ENCODE measurements at regions not wholly inside any gene's neighbourhood (a gene's known extent, or its start where the extent isn't known, plus 50 kb on each side); places are given as distances from the start of the nearest gene placed in this dataset.

DNA sequence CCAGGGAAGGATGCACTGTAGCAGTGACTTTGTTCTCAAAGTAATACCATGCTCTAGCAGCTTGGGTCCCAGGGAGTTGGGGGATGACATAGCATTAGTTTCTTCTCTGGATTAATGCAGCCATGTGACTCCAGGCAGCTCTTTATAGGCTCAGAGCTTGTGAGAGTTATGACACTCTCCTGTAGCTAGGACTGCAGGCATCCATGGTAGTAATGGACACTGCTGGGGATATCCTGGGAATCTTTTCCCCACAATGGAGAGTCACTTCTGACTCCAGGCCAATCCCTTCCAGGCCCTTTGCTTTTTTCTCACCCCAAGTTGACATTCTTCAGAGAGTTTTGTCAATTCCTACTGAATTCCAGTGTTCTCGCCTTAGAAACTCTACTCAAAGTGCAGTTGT lies 270.9 kb downstream of the COG6 start:
- Mint-ChIP-seq H3K4me1 (peaks cover 4% of the 10 kb centered on the region), H3K4me3 (no peak overlapping the region), H3K27ac (no peak overlapping the region), H3K9me3 (peaks cover 11% of the 10 kb centered on the region; the same call in 2 of the 3 replicates), H3K27me3 (ENCODE audit: insufficient read depth, low read depth, poor library complexity) (no peaks in the 10 kb centered on the region), H3K36me3 (ENCODE audit: low read depth) (0 out of 3 replicates have a peak, but pooled peaks cover 3% of the 10 kb centered on the region)
- Histone ChIP-seq H4K20me1 (replicated peaks; ENCODE audit: insufficient read depth) (no peaks in the 10 kb centered on the region), H3K4me3 (no peak overlapping the region), H3K4me1 (ENCODE audit: insufficient read depth) (no peaks in the 10 kb centered on the region; the same call in 1 of the 2 replicates), H3K36me3 (ENCODE audit: insufficient read depth) (no peaks in the 10 kb centered on the region), H2AFZ (no peak overlapping the region), H3K27ac (ENCODE audit: low read depth) (no peak overlapping the region), H3K9me2 (ENCODE audit: insufficient read depth) (no peaks in the 10 kb centered on the region), H3K27me3 (ENCODE audit: insufficient read depth) (no peaks in the 10 kb centered on the region), H3K79me2 (replicated peaks; ENCODE audit: insufficient read depth) (no peaks in the 10 kb centered on the region), H3K4me2 (no peak overlapping the region), H3F3A (replicated peaks; ENCODE audit: low read depth) (no peaks in the 10 kb centered on the region)
- no peak for ATAC-seq
- no peak for TF ChIP-seq ZNF331 (CRISPR knock-in tag; IDR thresholded peaks at IDR 0.05; ENCODE audit: low read depth)
- TF ChIP-seq, protein P1, sequence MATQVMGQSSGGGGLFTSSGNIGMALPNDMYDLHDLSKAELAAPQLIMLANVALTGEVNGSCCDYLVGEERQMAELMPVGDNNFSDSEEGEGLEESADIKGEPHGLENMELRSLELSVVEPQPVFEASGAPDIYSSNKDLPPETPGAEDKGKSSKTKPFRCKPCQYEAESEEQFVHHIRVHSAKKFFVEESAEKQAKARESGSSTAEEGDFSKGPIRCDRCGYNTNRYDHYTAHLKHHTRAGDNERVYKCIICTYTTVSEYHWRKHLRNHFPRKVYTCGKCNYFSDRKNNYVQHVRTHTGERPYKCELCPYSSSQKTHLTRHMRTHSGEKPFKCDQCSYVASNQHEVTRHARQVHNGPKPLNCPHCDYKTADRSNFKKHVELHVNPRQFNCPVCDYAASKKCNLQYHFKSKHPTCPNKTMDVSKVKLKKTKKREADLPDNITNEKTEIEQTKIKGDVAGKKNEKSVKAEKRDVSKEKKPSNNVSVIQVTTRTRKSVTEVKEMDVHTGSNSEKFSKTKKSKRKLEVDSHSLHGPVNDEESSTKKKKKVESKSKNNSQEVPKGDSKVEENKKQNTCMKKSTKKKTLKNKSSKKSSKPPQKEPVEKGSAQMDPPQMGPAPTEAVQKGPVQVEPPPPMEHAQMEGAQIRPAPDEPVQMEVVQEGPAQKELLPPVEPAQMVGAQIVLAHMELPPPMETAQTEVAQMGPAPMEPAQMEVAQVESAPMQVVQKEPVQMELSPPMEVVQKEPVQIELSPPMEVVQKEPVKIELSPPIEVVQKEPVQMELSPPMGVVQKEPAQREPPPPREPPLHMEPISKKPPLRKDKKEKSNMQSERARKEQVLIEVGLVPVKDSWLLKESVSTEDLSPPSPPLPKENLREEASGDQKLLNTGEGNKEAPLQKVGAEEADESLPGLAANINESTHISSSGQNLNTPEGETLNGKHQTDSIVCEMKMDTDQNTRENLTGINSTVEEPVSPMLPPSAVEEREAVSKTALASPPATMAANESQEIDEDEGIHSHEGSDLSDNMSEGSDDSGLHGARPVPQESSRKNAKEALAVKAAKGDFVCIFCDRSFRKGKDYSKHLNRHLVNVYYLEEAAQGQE (IDR thresholded peaks at IDR 0.05; ENCODE audit: unreplicated experiment): no peak
- TF ChIP-seq, protein P2, sequence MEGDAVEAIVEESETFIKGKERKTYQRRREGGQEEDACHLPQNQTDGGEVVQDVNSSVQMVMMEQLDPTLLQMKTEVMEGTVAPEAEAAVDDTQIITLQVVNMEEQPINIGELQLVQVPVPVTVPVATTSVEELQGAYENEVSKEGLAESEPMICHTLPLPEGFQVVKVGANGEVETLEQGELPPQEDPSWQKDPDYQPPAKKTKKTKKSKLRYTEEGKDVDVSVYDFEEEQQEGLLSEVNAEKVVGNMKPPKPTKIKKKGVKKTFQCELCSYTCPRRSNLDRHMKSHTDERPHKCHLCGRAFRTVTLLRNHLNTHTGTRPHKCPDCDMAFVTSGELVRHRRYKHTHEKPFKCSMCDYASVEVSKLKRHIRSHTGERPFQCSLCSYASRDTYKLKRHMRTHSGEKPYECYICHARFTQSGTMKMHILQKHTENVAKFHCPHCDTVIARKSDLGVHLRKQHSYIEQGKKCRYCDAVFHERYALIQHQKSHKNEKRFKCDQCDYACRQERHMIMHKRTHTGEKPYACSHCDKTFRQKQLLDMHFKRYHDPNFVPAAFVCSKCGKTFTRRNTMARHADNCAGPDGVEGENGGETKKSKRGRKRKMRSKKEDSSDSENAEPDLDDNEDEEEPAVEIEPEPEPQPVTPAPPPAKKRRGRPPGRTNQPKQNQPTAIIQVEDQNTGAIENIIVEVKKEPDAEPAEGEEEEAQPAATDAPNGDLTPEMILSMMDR (conservative IDR thresholded peaks at IDR 0.05; ENCODE audit: low read depth in 2 of 2): no peak
- no peak for TF ChIP-seq EZH2phosphoT487 (IDR thresholded peaks at IDR 0.05; ENCODE audit: unreplicated experiment)
- no peak for TF ChIP-seq STAT1 (IDR thresholded peaks at IDR 0.05; ENCODE audit: unreplicated experiment)
- TF ChIP-seq JUNB (IDR thresholded peaks at IDR 0.05; ENCODE audit: unreplicated experiment): no peak
- no peak for TF ChIP-seq POLR2AphosphoS5 (IDR thresholded peaks at IDR 0.05; ENCODE audit: low read depth)
- TF ChIP-seq CREB1 (CRISPR knock-in tag; IDR thresholded peaks at IDR 0.05; ENCODE audit: low read depth): no peak
- no peak for TF ChIP-seq EZH2 (IDR thresholded peaks at IDR 0.05; ENCODE audit: low read depth, unreplicated experiment)
- TF ChIP-seq, protein P3, sequence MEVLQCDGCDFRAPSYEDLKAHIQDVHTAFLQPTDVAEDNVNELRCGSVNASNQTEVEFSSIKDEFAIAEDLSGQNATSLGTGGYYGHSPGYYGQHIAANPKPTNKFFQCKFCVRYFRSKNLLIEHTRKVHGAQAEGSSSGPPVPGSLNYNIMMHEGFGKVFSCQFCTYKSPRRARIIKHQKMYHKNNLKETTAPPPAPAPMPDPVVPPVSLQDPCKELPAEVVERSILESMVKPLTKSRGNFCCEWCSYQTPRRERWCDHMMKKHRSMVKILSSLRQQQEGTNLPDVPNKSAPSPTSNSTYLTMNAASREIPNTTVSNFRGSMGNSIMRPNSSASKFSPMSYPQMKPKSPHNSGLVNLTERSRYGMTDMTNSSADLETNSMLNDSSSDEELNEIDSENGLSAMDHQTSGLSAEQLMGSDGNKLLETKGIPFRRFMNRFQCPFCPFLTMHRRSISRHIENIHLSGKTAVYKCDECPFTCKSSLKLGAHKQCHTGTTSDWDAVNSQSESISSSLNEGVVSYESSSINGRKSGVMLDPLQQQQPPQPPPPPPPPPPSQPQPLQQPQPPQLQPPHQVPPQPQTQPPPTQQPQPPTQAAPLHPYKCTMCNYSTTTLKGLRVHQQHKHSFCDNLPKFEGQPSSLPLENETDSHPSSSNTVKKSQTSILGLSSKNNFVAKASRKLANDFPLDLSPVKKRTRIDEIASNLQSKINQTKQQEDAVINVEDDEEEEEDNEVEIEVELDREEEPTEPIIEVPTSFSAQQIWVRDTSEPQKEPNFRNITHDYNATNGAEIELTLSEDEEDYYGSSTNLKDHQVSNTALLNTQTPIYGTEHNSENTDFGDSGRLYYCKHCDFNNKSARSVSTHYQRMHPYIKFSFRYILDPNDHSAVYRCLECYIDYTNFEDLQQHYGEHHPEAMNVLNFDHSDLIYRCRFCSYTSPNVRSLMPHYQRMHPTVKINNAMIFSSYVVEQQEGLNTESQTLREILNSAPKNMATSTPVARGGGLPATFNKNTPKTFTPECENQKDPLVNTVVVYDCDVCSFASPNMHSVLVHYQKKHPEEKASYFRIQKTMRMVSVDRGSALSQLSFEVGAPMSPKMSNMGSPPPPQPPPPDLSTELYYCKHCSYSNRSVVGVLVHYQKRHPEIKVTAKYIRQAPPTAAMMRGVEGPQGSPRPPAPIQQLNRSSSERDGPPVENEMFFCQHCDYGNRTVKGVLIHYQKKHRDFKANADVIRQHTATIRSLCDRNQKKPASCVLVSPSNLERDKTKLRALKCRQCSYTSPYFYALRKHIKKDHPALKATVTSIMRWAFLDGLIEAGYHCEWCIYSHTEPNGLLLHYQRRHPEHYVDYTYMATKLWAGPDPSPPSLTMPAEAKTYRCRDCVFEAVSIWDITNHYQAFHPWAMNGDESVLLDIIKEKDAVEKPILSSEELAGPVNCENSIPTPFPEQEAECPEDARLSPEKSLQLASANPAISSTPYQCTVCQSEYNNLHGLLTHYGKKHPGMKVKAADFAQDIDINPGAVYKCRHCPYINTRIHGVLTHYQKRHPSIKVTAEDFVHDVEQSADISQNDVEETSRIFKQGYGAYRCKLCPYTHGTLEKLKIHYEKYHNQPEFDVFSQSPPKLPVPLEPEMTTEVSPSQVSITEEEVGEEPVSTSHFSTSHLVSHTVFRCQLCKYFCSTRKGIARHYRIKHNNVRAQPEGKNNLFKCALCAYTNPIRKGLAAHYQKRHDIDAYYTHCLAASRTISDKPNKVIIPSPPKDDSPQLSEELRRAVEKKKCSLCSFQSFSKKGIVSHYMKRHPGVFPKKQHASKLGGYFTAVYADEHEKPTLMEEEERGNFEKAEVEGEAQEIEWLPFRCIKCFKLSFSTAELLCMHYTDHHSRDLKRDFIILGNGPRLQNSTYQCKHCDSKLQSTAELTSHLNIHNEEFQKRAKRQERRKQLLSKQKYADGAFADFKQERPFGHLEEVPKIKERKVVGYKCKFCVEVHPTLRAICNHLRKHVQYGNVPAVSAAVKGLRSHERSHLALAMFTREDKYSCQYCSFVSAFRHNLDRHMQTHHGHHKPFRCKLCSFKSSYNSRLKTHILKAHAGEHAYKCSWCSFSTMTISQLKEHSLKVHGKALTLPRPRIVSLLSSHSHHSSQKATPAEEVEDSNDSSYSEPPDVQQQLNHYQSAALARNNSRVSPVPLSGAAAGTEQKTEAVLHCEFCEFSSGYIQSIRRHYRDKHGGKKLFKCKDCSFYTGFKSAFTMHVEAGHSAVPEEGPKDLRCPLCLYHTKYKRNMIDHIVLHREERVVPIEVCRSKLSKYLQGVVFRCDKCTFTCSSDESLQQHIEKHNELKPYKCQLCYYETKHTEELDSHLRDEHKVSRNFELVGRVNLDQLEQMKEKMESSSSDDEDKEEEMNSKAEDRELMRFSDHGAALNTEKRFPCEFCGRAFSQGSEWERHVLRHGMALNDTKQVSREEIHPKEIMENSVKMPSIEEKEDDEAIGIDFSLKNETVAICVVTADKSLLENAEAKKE (CRISPR knock-in tag; IDR thresholded peaks at IDR 0.05): no peak
- TF ChIP-seq, protein P4, sequence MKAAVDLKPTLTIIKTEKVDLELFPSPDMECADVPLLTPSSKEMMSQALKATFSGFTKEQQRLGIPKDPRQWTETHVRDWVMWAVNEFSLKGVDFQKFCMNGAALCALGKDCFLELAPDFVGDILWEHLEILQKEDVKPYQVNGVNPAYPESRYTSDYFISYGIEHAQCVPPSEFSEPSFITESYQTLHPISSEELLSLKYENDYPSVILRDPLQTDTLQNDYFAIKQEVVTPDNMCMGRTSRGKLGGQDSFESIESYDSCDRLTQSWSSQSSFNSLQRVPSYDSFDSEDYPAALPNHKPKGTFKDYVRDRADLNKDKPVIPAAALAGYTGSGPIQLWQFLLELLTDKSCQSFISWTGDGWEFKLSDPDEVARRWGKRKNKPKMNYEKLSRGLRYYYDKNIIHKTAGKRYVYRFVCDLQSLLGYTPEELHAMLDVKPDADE (IDR thresholded peaks at IDR 0.05): no peak
- no peak for TF ChIP-seq ZNF114 (CRISPR knock-in tag; IDR thresholded peaks at IDR 0.05)
- no peak for TF ChIP-seq NANOG (IDR thresholded peaks at IDR 0.05; ENCODE audit: borderline replicate concordance)
- DNase-seq (ENCODE audit: low spot score): no peak

Data from GM23338 (cell line).